ENCODE measurements at regions not wholly inside any gene's neighbourhood (a gene's known extent, or its start where the extent isn't known, plus 50 kb on each side); places are given as distances from the start of the nearest gene placed in this dataset.
"Not testable (repeated sequence)": the region's sequence is repeated elsewhere in the genome, so short reads cannot be mapped to it uniquely, and the experiment has no call there.

- H3K4me3 ChIP-seq (ENCODE audit: low read length), result no peak overlapping the region
- DNase-seq (ENCODE audit: low read depth), result no peak
- TF ChIP-seq CTCF (conservative IDR thresholded peaks at IDR 0.05; ENCODE audit: low read length), result no peak
These were observed 1617.8 kb upstream of the FLRT2 start for GRCh38 chr14:83912032-83912642.

GRCh38 chr14:83913476-83913875, 1616.5 kb upstream of the FLRT2 start:
- H3K4me3 ChIP-seq (ENCODE audit: low read length), result no peak overlapping the region
- no peak for DNase-seq (ENCODE audit: low read depth)

GRCh38 chr14:83918546-83918945, 1611.4 kb upstream of the FLRT2 start:
- TF ChIP-seq CTCF (conservative IDR thresholded peaks at IDR 0.05; ENCODE audit: low read length), result no peak
- H3K4me3 ChIP-seq (ENCODE audit: low read length), result no peak overlapping the region
- no peak for DNase-seq (ENCODE audit: low read depth)

More at GRCh38 chr14:83913476-83913875, 1616.5 kb upstream of the FLRT2 start:
- TF ChIP-seq CTCF (conservative IDR thresholded peaks at IDR 0.05; ENCODE audit: low read length), result no peak

GRCh38 chr14:83919675-83920074, 1610.3 kb upstream of the FLRT2 start:
- not testable (repeated sequence) for H3K4me3 ChIP-seq (ENCODE audit: low read length); DNase-seq (ENCODE audit: low read depth)

- no peak for TF ChIP-seq CTCF (conservative IDR thresholded peaks at IDR 0.05; ENCODE audit: low read length)
- no peak for DNase-seq (ENCODE audit: low read depth)
- H3K4me3 ChIP-seq (ENCODE audit: low read length), result no peak overlapping the region
These were observed 1606.1 kb upstream of the FLRT2 start for GRCh38 chr14:83923842-83924241.

GRCh38 chr14:83924259-83924658, 1605.7 kb upstream of the FLRT2 start:
- DNase-seq (ENCODE audit: low read depth), result no peak
- TF ChIP-seq CTCF (conservative IDR thresholded peaks at IDR 0.05; ENCODE audit: low read length), result no peak
- no peak overlapping the region for H3K4me3 ChIP-seq (ENCODE audit: low read length)

GRCh38 chr14:83940253-83940652, 1589.7 kb upstream of the FLRT2 start:
- TF ChIP-seq CTCF (conservative IDR thresholded peaks at IDR 0.05; ENCODE audit: low read length), result no peak
- DNase-seq (ENCODE audit: low read depth), result no peak
- no peak overlapping the region for H3K4me3 ChIP-seq (ENCODE audit: low read length)

- H3K4me3 ChIP-seq (ENCODE audit: low read length), result no peak overlapping the region
- TF ChIP-seq CTCF (conservative IDR thresholded peaks at IDR 0.05; ENCODE audit: low read length), result no peak
- no peak for DNase-seq (ENCODE audit: low read depth)
These were observed 1571.6 kb upstream of the FLRT2 start for GRCh38 chr14:83958359-83958758.
